Testis (tissue), 2 donors: ENCODE measurements at regions not wholly inside any gene's neighbourhood (a gene's known extent, or its start where the extent isn't known, plus 50 kb on each side); places are given as distances from the start of the nearest gene placed in this dataset.

ENCODE experiments used
- CTCF ChIP-seq, 3 experiments: fragments of 450-650 bp in 2 of 3; fragments of 200-600 bp in 1 of 3; sonication (generic) in 1 of 3; IDR thresholded peaks; one replicate each; pipeline ENCODE4 v1.5.1; 2016 to 2019; ENCODE audit warnings: antibody characterized with exemption in 3 of 3, mild to moderate bottlenecking in 2 of 3, moderate library complexity in 1 of 3
- POLR2A ChIP-seq: fragments of 450-650 bp; IDR thresholded peaks from one replicate; pipeline ENCODE4 v1.6.1; 2017; ENCODE audit warnings: antibody characterized with exemption, mild to moderate bottlenecking, moderate library complexity

GRCh38 chr10:106487726-106488125 is 676.8 kb downstream of the SORCS1 start:
- TF ChIP-seq POLR2A (no peak), CTCF (IDR thresholded peaks at IDR 0.05) (no peak)
